C4-2B (cell line): ENCODE measurements at regions not wholly inside any gene's neighbourhood (a gene's known extent, or its start where the extent isn't known, plus 50 kb on each side); places are given as distances from the start of the nearest gene placed in this dataset.

Experiments
- ZFX ChIP-seq: fragments of 450-650 bp; IDR thresholded peaks from 2 replicates; pipeline ENCODE4 v1.6.1; 2017
- TF ChIP-seq, protein P1 (sequence below): fragments of 450-650 bp; conservative IDR thresholded peaks from 2 replicates; pipeline ENCODE4 v1.5.1; 2017; ENCODE audit warnings: mild to moderate bottlenecking

DNA sequence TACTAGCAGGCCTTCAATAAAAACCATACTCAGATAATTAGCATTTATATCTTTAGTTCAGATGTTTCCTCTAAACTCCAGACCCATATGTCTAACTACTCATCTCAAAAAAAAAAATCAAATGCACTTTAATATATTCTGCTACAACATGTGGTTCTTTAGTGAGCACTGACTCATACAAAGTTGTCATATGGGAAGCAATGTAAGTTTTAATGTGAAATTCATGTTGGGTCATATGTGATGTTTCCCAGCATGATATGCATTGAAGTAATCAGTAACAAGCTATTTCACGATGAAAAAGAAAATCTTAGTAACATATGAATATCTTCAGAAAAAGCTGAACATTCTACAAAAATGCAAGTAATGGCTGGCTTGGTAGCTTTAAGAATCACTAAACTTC lies 859.7 kb upstream of the ADGRB3 start:
- TF ChIP-seq, protein P1, sequence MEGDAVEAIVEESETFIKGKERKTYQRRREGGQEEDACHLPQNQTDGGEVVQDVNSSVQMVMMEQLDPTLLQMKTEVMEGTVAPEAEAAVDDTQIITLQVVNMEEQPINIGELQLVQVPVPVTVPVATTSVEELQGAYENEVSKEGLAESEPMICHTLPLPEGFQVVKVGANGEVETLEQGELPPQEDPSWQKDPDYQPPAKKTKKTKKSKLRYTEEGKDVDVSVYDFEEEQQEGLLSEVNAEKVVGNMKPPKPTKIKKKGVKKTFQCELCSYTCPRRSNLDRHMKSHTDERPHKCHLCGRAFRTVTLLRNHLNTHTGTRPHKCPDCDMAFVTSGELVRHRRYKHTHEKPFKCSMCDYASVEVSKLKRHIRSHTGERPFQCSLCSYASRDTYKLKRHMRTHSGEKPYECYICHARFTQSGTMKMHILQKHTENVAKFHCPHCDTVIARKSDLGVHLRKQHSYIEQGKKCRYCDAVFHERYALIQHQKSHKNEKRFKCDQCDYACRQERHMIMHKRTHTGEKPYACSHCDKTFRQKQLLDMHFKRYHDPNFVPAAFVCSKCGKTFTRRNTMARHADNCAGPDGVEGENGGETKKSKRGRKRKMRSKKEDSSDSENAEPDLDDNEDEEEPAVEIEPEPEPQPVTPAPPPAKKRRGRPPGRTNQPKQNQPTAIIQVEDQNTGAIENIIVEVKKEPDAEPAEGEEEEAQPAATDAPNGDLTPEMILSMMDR = no peak
- no peak for TF ChIP-seq ZFX
